ENCODE measurements at regions not wholly inside any gene's neighbourhood (a gene's known extent, or its start where the extent isn't known, plus 50 kb on each side); places are given as distances from the start of the nearest gene placed in this dataset.

DNA sequence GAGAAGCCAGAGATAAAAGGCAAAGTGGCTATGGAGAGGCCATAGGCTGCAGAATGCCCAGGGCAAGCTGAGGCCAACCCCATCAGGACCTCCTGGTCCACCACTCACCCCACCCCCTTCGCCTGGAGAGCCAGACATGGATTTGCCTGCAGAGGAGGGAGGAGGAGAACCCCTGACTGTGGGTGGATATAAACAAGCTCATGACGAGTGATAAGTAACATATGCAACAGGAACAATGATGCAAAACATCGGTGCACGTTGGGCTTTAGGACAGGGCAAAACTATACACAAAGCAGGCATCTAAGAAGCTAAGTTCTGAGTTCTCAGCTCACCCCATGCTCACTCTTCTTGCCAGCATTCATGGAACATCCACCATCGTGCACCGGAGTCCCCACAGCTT, 150.3 kb downstream of the ETS2 start:
- FAIRE-seq (no peak), DNase-seq (ENCODE audit: low read depth, low spot score) (no peak)
- Histone ChIP-seq H3K4me2 (ENCODE audit: insufficient read depth, low read length) (no peak overlapping the region), H3K79me2 (ENCODE audit: control insufficient read depth, insufficient read depth, low read length) (no peaks in the 10 kb centered on the region), H3K36me3 (ENCODE audit: control insufficient read depth in 2 of 2, extremely low read depth in 1 of 2, insufficient read depth in 2 of 2, low read length in 2 of 2) (no peaks in the 10 kb centered on the region), H3K4me1 (ENCODE audit: control insufficient read depth, extremely low read depth, insufficient read depth, low read length) (no peaks in the 10 kb centered on the region), H3K27ac (ENCODE audit: insufficient read depth, low read depth, low read length) (no peak overlapping the region), H3K4me3 (replicated peaks in 1 of 3; ENCODE audit: insufficient read depth in 1 of 3, low read depth in 1 of 3, low read length in 3 of 3) (no peak overlapping the region), H3K9me3 (replicated peaks; ENCODE audit: control insufficient read depth, insufficient read depth, low read length) (no peaks in the 10 kb centered on the region), H4K20me1 (replicated peaks; ENCODE audit: control insufficient read depth, extremely low read depth, insufficient read depth, low read length) (no peaks in the 10 kb centered on the region), H3K27me3 (ENCODE audit: control insufficient read depth in 2 of 2, insufficient read depth in 2 of 2, low read length in 2 of 2) (peaks cover 0 to 4% of the 10 kb centered on the region in 2 experiments), H2AFZ (ENCODE audit: low read depth, low read length) (no peak overlapping the region), H3K9ac (replicated peaks; ENCODE audit: extremely low read depth, insufficient read depth, low read length) (no peak overlapping the region), H3K9me1 (replicated peaks; ENCODE audit: control insufficient read depth, extremely low read depth, insufficient read depth, low read length) (no peaks in the 10 kb centered on the region)
- dilution Hi-C loops (cut with MboI; ENCODE audit: extremely low pct_ligation_motif_present, low sequenced_read_pairs) (no loop called here), intact Hi-C loops (cut with micrococcal nuclease) (no loop called here)
- no TSS peak for BruUV-seq (replicated peaks)
- ChIA-PET POLR2A (no interaction called here), CTCF (interaction anchor here (1.2 kb wide), 1 partner anchor 41 kb away, joined by 3 read pairs; no protein-coding TSS in a partner anchor)
- TF ChIP-seq POLR2A (IDR thresholded peaks at IDR 0.05; ENCODE audit: low read depth, low read length) (no peak), MAX (IDR thresholded peaks at IDR 0.05; ENCODE audit: insufficient read depth, insufficient read length) (no peak), FOS (IDR thresholded peaks at IDR 0.05; ENCODE audit: borderline replicate concordance, insufficient read depth, low read length) (no peak), JUN (IDR thresholded peaks at IDR 0.05; ENCODE audit: borderline replicate concordance, insufficient read depth, insufficient read length, low read depth) (no peak), EZH2 (IDR thresholded peaks at IDR 0.05; ENCODE audit: borderline replicate concordance, low read depth, low read length, severe bottlenecking) (no peak), GATA2 (IDR thresholded peaks at IDR 0.05; ENCODE audit: insufficient read depth, insufficient read length, low read depth, low read length) (no peak), POLR2AphosphoS5 (IDR thresholded peaks at IDR 0.05; ENCODE audit: insufficient read depth, low read depth, low read length) (no peak), MYC (IDR thresholded peaks at IDR 0.05; ENCODE audit: low read depth, low read length) (no peak)
- TF ChIP-seq, protein P1, sequence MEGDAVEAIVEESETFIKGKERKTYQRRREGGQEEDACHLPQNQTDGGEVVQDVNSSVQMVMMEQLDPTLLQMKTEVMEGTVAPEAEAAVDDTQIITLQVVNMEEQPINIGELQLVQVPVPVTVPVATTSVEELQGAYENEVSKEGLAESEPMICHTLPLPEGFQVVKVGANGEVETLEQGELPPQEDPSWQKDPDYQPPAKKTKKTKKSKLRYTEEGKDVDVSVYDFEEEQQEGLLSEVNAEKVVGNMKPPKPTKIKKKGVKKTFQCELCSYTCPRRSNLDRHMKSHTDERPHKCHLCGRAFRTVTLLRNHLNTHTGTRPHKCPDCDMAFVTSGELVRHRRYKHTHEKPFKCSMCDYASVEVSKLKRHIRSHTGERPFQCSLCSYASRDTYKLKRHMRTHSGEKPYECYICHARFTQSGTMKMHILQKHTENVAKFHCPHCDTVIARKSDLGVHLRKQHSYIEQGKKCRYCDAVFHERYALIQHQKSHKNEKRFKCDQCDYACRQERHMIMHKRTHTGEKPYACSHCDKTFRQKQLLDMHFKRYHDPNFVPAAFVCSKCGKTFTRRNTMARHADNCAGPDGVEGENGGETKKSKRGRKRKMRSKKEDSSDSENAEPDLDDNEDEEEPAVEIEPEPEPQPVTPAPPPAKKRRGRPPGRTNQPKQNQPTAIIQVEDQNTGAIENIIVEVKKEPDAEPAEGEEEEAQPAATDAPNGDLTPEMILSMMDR (IDR thresholded peaks at IDR 0.05; ENCODE audit: extremely low read depth in 1 of 2, insufficient read depth in 1 of 2, low read depth in 1 of 2, low read length in 2 of 2): no peak

Measured in endothelial cell of umbilical vein (primary cell).